HG03457 (cell line): ENCODE measurements at regions not wholly inside any gene's neighbourhood (a gene's known extent, or its start where the extent isn't known, plus 50 kb on each side); places are given as distances from the start of the nearest gene placed in this dataset.

Experiments used
- ATAC-seq: cut with Tn5 transposase; IDR thresholded peaks from one replicate; pipeline ENCODE4 v1.9.1; 2021; ENCODE audit warnings: moderate number of reproducible peaks; ENCODE audit not compliant: unreplicated experiment

GRCh38 chr4:149296503-149296902 lies 519.1 kb downstream of the IQCM start:
- no peak for ATAC-seq

- no peak for ATAC-seq
Observed at GRCh38 chr4:149296084-149296483, 519.6 kb downstream of the IQCM start.

DNA sequence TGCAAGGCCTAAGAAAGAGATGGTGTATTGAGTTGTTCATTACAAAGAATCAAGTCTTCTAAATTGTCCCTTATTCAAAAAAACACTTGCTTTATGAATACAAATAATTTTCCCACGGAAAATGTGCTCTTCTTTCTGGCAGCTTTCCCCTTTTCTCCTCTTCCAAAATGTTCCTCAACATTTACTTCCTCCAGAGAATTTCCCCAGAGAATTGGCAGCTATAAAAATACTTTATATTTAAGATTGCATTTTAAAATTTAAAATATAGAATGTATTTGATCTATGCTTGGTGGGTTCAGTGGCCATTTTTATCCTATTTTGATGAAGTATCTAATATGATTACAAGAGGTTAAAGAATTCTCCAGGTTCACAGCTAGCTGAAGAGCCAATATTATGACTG lies 521.0 kb downstream of the IQCM start:
- no peak for ATAC-seq

- no peak for ATAC-seq
Observed at GRCh38 chr4:149293046-149293649, 522.5 kb downstream of the IQCM start.

DNA sequence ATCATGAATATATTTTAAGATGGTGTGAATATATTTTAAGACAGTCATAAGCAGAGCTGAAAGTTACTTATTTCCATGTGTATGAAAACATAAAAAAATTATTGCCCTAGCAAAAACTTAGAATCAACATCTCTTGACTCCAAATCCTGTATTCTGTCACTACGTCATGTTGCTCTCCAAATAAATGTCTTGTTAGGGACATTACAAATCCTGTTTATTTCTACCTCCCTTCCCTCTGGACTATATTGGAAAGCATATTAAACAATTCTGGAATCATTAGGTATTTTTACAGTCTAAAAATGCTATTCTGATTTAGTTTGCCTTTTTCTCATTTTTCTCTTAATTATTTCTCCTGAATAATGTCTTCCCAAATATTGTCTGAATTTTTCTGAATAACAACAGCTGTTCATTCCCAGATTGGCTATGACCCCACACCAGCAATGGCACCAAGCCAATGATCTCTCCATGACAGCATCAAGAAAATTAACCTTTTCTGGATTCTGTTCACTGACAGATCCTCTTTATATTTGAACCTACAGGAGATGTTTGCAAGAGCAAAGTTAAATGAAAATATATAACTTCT lies 523.1 kb downstream of the IQCM start:
- no peak for ATAC-seq

DNA sequence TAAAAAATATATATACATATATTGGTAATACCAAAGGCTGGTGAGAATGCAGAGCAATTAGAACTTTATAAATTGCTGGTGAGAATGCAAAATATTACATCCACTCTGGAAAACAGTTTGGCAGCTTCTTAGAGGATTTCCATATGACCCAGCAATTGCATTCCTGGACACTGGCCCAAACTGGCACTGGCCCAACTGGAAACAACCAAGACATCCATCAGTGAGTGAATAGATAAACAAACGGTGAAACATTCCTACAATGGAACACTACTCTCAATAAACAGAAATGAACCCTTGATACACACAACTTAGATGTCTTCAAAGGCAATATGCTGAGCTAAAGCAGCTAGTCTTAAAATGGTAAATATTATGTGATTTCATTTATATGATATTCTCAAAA lies 524.2 kb downstream of the IQCM start:
- no peak for ATAC-seq

DNA sequence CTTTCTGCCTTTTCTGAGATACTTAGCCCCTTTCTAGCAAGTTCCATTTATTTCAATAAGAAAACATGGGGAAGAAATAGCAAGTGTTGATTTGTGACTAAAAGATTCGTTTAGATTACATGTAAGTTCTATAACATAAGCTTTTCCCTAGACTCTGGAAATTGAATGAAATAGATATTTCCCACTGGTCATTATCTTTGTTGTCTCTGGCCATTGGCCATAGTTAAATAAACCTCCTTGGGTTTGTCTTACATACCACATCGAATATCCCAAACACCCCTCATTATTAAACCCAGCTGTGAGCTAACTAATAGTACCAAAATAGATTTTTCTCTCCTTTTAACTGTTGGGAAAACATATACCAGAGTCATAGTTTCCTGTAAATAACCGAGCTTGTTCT lies 534.8 kb downstream of the IQCM start:
- no peak for ATAC-seq

DNA sequence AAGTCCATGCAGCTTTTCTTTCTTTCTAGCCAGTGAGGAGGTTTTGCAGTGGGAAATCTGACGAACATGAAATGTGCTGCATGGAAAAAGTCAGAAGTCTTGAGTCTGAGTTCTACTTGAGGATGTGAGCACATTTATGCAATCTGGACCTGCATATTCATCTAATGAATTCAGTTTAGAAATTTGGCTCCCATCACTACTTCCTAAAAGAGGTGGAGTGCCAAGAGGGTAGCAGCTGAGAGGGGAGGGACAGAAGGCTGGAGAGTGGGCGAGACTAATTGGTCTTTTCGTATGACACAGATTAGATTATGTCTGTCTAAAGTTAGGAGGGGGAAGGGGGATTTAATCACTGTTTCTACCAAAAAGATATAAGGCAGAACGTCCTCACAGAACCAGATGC lies 535.9 kb downstream of the IQCM start:
- no peak for ATAC-seq

DNA sequence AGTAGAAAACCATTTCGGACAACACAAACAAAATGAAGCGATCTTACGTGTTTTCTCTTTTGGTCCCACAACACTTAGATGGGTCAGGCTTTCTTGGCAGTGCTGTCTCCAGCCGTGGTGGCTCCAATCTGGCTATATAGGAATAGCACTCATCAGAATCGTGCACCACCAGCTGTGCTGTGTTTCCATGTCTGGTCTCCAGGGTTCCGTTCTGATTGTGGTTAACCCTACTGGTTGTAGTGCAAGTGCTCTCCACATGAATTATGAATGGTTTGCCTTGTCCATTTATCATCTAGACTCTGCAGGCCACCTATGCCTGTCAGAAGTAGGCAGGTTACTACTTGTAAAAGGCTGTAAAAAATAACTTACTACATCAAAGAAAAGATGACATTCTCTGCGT lies 536.3 kb downstream of the IQCM start:
- no peak for ATAC-seq

- ATAC-seq = no peak
Observed at GRCh38 chr4:149277705-149278104, 537.9 kb downstream of the IQCM start.

GRCh38 chr4:149269835-149270234 lies 545.8 kb downstream of the IQCM start:
- no peak for ATAC-seq

- ATAC-seq = no peak
Observed at GRCh38 chr4:149266301-149266700, 549.3 kb downstream of the IQCM start.

GRCh38 chr4:149265645-149266044 lies 550.0 kb downstream of the IQCM start:
- no peak for ATAC-seq

- peak; percentile 78 for ATAC-seq
Observed at GRCh38 chr4:149264093-149264733, 551.4 kb downstream of the IQCM start.

DNA sequence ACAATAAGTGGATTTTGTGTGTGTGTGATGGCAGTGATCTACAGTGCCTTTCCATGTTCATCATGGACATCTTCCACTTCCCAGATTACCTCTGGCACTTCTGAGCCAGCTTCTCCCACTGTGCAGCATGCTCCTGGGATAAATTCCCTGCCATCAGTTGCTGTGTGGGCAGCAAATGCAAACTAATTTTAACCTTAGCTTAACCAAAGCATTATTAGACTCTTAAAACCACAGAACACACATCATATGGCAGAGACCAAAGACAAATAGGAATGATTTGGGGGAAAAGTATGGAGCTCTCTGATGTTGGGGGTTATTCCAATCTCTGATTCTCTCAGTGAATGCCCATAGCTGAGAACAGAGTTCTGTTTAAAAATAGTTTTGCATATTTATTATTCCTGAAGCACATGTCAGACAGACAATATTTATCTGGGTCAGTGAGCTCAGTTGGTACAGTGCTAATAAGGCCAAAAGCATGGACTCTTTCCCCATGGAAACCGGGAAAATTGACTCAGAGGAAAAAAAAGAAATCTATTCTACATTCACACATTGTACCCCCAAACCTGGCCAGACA lies 567.4 kb downstream of the IQCM start:
- no peak for ATAC-seq

DNA sequence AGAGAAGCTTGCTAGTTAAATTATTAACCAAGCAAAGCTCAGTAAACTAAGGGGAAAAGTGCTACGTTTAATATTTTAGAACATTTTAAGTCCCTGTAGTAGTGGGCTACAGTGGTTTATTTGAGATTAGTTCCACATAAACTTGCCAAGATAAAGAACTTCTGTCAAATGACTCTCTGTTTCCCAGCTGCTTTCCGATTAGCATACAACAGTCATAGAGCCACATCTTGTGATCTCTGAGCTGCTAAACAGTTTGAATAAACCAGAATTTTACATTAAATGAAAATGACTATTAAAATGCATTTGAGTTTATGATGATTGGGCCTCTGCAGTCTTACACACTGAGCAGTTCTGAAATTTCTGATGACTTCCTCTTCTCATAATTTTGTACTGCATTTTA lies 568.5 kb downstream of the IQCM start:
- ATAC-seq = no peak

- ATAC-seq = no peak
Observed at GRCh38 chr4:149245333-149245732, 570.3 kb downstream of the IQCM start.

DNA sequence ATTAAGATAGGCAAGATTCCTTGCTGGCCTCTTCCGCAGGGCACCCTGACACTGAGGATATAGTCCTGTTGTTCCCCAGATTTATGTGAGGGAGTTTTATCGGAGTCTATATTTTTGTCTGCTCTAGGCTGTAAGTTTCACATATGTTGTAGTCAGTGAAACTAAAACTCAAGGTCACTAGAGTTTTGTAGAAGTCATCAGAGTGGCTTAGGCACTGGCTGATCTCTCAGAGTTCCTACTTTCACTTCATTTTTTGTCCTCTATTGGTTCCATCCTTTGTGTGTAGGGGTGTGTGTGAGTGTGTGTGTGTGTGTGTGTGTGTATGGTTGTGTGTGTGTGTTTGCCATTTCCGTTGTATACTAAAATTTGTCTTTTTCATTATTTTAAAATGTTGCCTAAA lies 577.5 kb downstream of the IQCM start:
- ATAC-seq = no peak

- ATAC-seq = no peak
Observed at GRCh38 chr4:149234798-149235197, 580.8 kb downstream of the IQCM start.

DNA sequence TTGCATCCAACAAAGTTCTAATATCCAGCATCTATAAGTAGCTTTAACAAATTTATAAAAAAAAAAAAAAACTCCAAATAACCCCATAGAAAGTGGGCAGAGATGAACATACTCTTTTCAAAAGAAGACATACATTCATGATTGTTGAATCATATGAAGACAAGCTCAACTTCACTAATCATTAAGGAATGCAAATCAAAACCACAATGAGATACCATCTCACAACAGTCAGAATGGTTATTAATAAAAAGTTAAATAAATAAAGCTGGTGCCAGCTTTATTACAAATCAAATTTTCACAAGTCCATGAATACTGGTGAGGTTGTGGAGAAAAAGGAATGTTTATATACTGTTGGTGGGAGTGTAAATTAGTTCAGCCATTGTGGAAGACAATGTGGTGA lies 592.0 kb downstream of the IQCM start:
- ATAC-seq = no peak

GRCh38 chr4:149218672-149219071 lies 597.0 kb downstream of the IQCM start:
- no peak for ATAC-seq

DNA sequence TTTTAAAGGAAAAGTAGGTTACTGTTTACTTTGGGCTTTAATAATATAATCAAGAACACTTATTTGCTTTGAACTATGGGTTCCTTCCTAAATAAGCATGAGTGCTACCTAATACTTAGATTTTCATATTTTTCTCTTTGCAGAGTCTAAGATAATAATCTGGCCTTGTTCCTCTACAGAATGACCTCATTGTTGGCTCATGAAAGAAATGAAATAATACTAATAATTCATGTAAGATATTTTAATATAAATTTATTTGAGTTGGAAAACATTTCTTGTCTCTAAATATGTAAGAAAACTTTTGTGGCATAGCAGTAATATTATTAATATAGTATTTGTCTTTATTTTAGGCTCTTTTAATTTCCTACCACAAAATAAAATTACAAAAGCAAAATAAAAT lies 601.3 kb downstream of the IQCM start:
- ATAC-seq = no peak
